Transverse colon (tissue), 4 donors: ENCODE measurements at regions not wholly inside any gene's neighbourhood (a gene's known extent, or its start where the extent isn't known, plus 50 kb on each side); places are given as distances from the start of the nearest gene placed in this dataset.

ENCODE experiments used
- DNase-seq: peaks from one replicate; pipeline ENCODE4 v3.0.0-alpha.2; 2019
- H3K27ac ChIP-seq, 4 donors: fragments of 200-600 bp; sonication (generic); 2 replicates each; pipeline ENCODE4 v1.5.1; 2016 to 2018; ENCODE audit warnings: inconsistent platforms in 4 of 4
- H3K27me3 ChIP-seq: fragments of 200-600 bp; sonication (generic); 2 replicates; pipeline ENCODE4 v1.5.1; 2017; ENCODE audit warnings: inconsistent platforms
- H3K36me3 ChIP-seq, 4 donors: fragments of 200-600 bp; sonication (generic); 2 replicates each; pipeline ENCODE4 v1.5.1; 2017 to 2019; ENCODE audit warnings: inconsistent platforms in 4 of 4
- H3K4me1 ChIP-seq, 4 donors: fragments of 200-600 bp; sonication (generic); 2 replicates each; pipeline ENCODE4 v1.5.1; 2017 to 2020; ENCODE audit warnings: inconsistent platforms in 4 of 4
- H3K4me3 ChIP-seq, 4 donors: fragments of 200-600 bp; sonication (generic); 1 replicate in 1 of 4; 2 replicates in 3 of 4; pipeline versions ENCODE4 v1.5.1 to v1.6.1; 2017 to 2019; ENCODE audit warnings: inconsistent platforms in 4 of 4
- H3K9me3 ChIP-seq, 2 donors: fragments of 200-600 bp; sonication (generic); 2 replicates each; pipeline ENCODE4 v1.5.1; 2017 to 2019; ENCODE audit warnings: inconsistent platforms in 2 of 2
- EP300 ChIP-seq: sonication (generic); formaldehyde crosslinking; IDR thresholded peaks from one replicate; pipeline ENCODE4 v1.6.1; 2017; ENCODE audit warnings: antibody characterized with exemption, low read depth
- POLR2A ChIP-seq: fragments of 450-650 bp; IDR thresholded peaks from one replicate; pipeline ENCODE4 v1.6.1; 2016; ENCODE audit warnings: antibody characterized with exemption, mild to moderate bottlenecking, moderate library complexity
- POLR2AphosphoS5 ChIP-seq, 3 donors: sonication (generic); formaldehyde crosslinking; IDR thresholded peaks; one replicate each; pipeline ENCODE4 v1.6.1; 2016; ENCODE audit warnings: antibody characterized with exemption in 3 of 3
- WGBS, 2 donors: methylation state at CpG; one replicate each; pipeline ENCODE4 v1.1.5; 2018; ENCODE audit warnings: low coverage in 1 of 2; 5-methylcytosine and 5-hydroxymethylcytosine counted together
- in situ Hi-C, 4 donors: fragments of 200-750 bp; cut with MboI; loops; one replicate each; pipeline versions ENCODE4 v1.15.0 to v1.15.1; 2017; ENCODE audit warnings: low sequenced_read_pairs in 3 of 4, low pct_ligation_motif_present in 1 of 4, low pct_unique_long_range_greater_than_20kb in 1 of 4
- intact Hi-C: fragments of 100-400 bp; cut with DNase I; formaldehyde crosslinking; loops from one replicate; pipeline ENCODE4 v1.15.1; 2023; ENCODE audit warnings: low total_unique reads
- TF ChIP-seq, protein P1 (sequence below), 5 experiments: fragments of 200-600 bp in 3 of 5; fragments of 450-650 bp in 2 of 5; sonication (generic) in 3 of 5; IDR thresholded peaks; 1 replicate in 2 of 5; 2 replicates in 3 of 5; pipeline ENCODE4 v1.5.1; 2016 to 2017; ENCODE audit warnings: antibody characterized with exemption in 5 of 5, inconsistent platforms in 3 of 5, mild to moderate bottlenecking in 2 of 5, moderate library complexity in 1 of 5

DNA sequence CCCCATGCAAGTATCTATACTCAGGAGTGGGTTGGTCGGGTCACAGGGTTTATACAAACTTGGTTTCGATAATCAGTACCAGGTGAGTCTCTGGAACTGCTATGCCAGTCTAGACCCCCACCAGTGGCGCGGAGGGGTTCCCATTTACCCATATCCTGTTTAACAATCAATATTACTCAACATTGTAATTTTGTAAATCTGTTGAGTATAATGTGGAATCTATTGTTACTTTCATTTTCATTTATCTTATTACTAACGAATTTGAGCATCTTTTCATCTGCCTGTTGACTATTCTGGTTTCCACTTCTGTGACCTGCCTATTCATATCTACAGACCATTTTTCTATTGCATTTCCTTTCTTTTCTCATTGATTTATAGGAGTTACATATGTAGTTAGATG, 275.2 kb upstream of the CRY1 start:
- in situ Hi-C loops = no loop called here
- 53 to 58% methylated on average over 4 to 5 of the region's 5 CpGs for WGBS, 2 donors
- no peak for DNase-seq
- Histone ChIP-seq H3K4me1 (no peaks in the 10 kb centered on the region), H3K4me3 (no peak overlapping the region), H3K36me3 (no peaks in the 10 kb centered on the region), H3K9me3 (no peaks in the 10 kb centered on the region), H3K27ac (no peak overlapping the region), H3K27me3 (no peaks in the 10 kb centered on the region)
- intact Hi-C loops = no loop called here
- TF ChIP-seq POLR2A (no peak), POLR2AphosphoS5 (IDR thresholded peaks at IDR 0.05) (no peak), EP300 (no peak)
- TF ChIP-seq, protein P1, sequence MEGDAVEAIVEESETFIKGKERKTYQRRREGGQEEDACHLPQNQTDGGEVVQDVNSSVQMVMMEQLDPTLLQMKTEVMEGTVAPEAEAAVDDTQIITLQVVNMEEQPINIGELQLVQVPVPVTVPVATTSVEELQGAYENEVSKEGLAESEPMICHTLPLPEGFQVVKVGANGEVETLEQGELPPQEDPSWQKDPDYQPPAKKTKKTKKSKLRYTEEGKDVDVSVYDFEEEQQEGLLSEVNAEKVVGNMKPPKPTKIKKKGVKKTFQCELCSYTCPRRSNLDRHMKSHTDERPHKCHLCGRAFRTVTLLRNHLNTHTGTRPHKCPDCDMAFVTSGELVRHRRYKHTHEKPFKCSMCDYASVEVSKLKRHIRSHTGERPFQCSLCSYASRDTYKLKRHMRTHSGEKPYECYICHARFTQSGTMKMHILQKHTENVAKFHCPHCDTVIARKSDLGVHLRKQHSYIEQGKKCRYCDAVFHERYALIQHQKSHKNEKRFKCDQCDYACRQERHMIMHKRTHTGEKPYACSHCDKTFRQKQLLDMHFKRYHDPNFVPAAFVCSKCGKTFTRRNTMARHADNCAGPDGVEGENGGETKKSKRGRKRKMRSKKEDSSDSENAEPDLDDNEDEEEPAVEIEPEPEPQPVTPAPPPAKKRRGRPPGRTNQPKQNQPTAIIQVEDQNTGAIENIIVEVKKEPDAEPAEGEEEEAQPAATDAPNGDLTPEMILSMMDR (IDR thresholded peaks at IDR 0.05) = no peak

DNA sequence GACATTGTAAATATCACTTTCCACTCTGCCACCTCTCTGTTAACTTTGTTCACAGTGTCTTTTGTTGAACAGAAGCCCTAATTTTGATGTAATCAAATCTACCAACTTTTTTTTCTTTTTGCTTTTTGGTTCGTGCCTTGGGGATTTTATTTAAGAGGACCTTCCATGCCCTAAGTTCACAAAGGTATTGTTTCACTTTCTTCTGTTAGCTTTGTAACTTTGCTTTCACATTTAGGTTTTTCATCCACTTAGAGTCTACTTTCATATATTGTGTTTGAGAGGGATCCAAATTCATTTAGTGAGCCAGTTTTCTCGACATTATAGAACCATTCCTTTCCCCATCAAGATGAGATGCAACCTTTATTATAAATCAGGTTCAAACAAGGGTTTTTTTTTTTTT, 275.7 kb upstream of the CRY1 start:
- Histone ChIP-seq H3K27me3 (no peaks in the 10 kb centered on the region), H3K9me3 (no peaks in the 10 kb centered on the region), H3K4me3 (no peak overlapping the region), H3K27ac (no peak overlapping the region), H3K36me3 (no peaks in the 10 kb centered on the region), H3K4me1 (no peaks in the 10 kb centered on the region)
- TF ChIP-seq POLR2AphosphoS5 (IDR thresholded peaks at IDR 0.05) = no peak
- 61 to 70% methylated on average over 2 of the region's 2 CpGs for WGBS, 2 donors
- in situ Hi-C loops = no loop called here
- no peak for DNase-seq
- intact Hi-C loops = no loop called here

DNA sequence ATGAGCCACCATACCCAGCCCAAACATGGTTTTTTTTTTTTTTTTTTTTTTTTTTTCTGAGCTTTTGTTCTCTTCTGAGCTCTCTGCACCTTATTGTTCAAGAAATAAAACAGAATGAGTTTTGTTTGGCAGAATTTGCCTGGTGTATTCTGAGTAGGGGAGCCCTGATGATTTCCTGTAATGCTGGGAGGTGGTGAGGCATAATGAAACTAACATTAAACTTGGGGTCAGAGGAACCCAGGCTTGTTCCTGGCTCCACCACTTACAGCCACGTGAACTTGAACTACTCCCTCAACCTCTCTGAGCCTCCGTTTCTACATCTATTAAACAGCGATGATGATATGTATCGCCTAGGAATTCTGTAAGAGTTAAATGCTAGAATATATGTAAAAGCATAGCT, 276.3 kb upstream of the CRY1 start:
- Histone ChIP-seq H3K27me3 (no peaks in the 10 kb centered on the region), H3K27ac (no peak overlapping the region), H3K36me3 (no peaks in the 10 kb centered on the region), H3K4me3 (no peak overlapping the region), H3K4me1 (no peaks in the 10 kb centered on the region), H3K9me3 (no peaks in the 10 kb centered on the region)
- no peak for DNase-seq
- in situ Hi-C loops (no loop called here), intact Hi-C loops (no loop called here)
- WGBS, 2 donors = 74 to 100% methylated on average over 1 to 4 of the region's 4 CpGs
- TF ChIP-seq EP300 (no peak), POLR2A (no peak), POLR2AphosphoS5 (IDR thresholded peaks at IDR 0.05) (no peak)
- TF ChIP-seq, protein P1 (IDR thresholded peaks at IDR 0.05) = no peak

DNA sequence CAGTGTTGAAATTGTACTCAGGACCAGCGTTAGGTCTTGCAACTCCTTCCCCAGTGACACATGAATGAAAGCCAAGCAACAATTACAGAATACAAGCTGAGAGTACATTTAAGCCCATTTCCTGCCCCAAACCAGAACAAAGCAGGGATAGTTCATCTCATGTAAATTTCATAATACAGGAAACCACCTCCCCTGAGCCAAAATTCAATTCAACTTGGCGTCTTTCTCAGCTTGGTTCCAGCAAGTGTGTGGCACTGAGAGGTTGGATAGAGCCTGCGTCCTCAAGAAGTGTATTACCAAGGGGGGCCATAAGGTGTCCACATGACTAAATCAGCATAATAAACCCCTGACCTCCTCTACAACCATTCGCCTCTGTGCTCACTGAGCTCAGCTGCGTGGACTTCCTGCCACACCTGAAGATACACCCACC, 278.9 kb upstream of the CRY1 start:
- H3K27ac ChIP-seq = no peak overlapping the region
- 58 to 86% methylated on average over 1 to 5 of the region's 5 CpGs for WGBS, 2 donors

More for the DNA sequence above, 278.9 kb upstream of the CRY1 start:
- TF ChIP-seq, protein P1 (IDR thresholded peaks at IDR 0.05) = no peak
- no peak for TF ChIP-seq EP300
- no peak for TF ChIP-seq POLR2AphosphoS5 (IDR thresholded peaks at IDR 0.05)
- no peak for TF ChIP-seq POLR2A
- Histone ChIP-seq H3K9me3 (no peaks in the 10 kb centered on the region), H3K4me1 (no peaks in the 10 kb centered on the region), H3K36me3 (no peaks in the 10 kb centered on the region), H3K27me3 (no peaks in the 10 kb centered on the region), H3K4me3 (no peak overlapping the region)
- in situ Hi-C loops = no loop called here
- DNase-seq = no peak
- intact Hi-C loops = no loop called here
